ENCODE measurements at regions not wholly inside any gene's neighbourhood (a gene's known extent, or its start where the extent isn't known, plus 50 kb on each side); places are given as distances from the start of the nearest gene placed in this dataset.

GRCh38 chr6:138582573-138582972 lies 83.3 kb upstream of the NHSL1 start:
- Histone ChIP-seq H3K4me3 (ENCODE audit: low read depth, low read length) (no peak overlapping the region), H3K9me3 (no peaks in the 10 kb centered on the region), H3K27me3 (replicated peaks; ENCODE audit: control insufficient read depth, insufficient read depth, low read length) (no peaks in the 10 kb centered on the region), H3K36me3 (ENCODE audit: control insufficient read depth, insufficient read depth, low read length) (no peaks in the 10 kb centered on the region), H3K4me1 (0 out of 2 replicates have a peak, but pooled peaks cover 7% of the 10 kb centered on the region)
- Mint-ChIP-seq H3K4me1 (ENCODE audit: low read depth, unreplicated experiment) (peaks cover 9% of the 10 kb centered on the region), H3K9me3 (ENCODE audit: unreplicated experiment) (no peaks in the 10 kb centered on the region), H3K27me3 (ENCODE audit: insufficient read depth, unreplicated experiment) (no peaks in the 10 kb centered on the region), H3K27ac (ENCODE audit: unreplicated experiment) (no peak overlapping the region), H3K36me3 (ENCODE audit: insufficient read depth, unreplicated experiment) (no peaks in the 10 kb centered on the region), H3K4me3 (ENCODE audit: unreplicated experiment) (no peak overlapping the region)
- CTCF ChIA-PET: no interaction called here
- no peak for TF ChIP-seq CTCF (IDR thresholded peaks at IDR 0.05; ENCODE audit: insufficient read depth in 1 of 2, low read depth in 1 of 2, low read length in 1 of 2, severe bottlenecking in 1 of 2, unreplicated experiment in 1 of 2)
- POLR2A ChIA-PET: no interaction called here
- DNase-seq: no peak
- intact Hi-C loops (cut with micrococcal nuclease; ENCODE audit: unreplicated experiment): no loop called here
- no TSS peak for BruUV-seq (replicated peaks)

GRCh38 chr6:138586638-138587037 lies 87.3 kb upstream of the NHSL1 start:
- Mint-ChIP-seq H3K4me3 (ENCODE audit: unreplicated experiment) (no peak overlapping the region), H3K9me3 (ENCODE audit: unreplicated experiment) (no peaks in the 10 kb centered on the region), H3K27me3 (ENCODE audit: insufficient read depth, unreplicated experiment) (no peaks in the 10 kb centered on the region), H3K36me3 (ENCODE audit: insufficient read depth, unreplicated experiment) (no peaks in the 10 kb centered on the region), H3K4me1 (ENCODE audit: low read depth, unreplicated experiment) (peaks cover 23% of the 10 kb centered on the region), H3K27ac (ENCODE audit: unreplicated experiment) (no peak overlapping the region)
- TF ChIP-seq CTCF (IDR thresholded peaks at IDR 0.05; ENCODE audit: insufficient read depth in 1 of 2, low read depth in 1 of 2, low read length in 1 of 2, severe bottlenecking in 1 of 2, unreplicated experiment in 1 of 2): no peak
- intact Hi-C loops (cut with micrococcal nuclease; ENCODE audit: unreplicated experiment): loop anchor here (5.0 kb wide), 1 partner anchor 49 kb away; no protein-coding TSS in a partner anchor
- no peak for DNase-seq
- POLR2A ChIA-PET: no interaction called here
- H3K4me3 ChIP-seq (ENCODE audit: low read depth, low read length): no peak overlapping the region
- no peaks in the 10 kb centered on the region for H3K27me3 ChIP-seq (replicated peaks; ENCODE audit: control insufficient read depth, insufficient read depth, low read length)
- H3K36me3 ChIP-seq (ENCODE audit: control insufficient read depth, insufficient read depth, low read length): no peaks in the 10 kb centered on the region
- H3K9me3 ChIP-seq: no peaks in the 10 kb centered on the region
- CTCF ChIA-PET: no interaction called here
- 0 out of 2 replicates have a peak, but pooled peaks cover 7% of the 10 kb centered on the region for H3K4me1 ChIP-seq
- no TSS peak for BruUV-seq (replicated peaks)

GRCh38 chr6:138588805-138589434 lies 89.6 kb upstream of the NHSL1 start:
- no peaks in the 10 kb centered on the region for H3K36me3 ChIP-seq (ENCODE audit: control insufficient read depth, insufficient read depth, low read length)
- ChIA-PET CTCF (no interaction called here), POLR2A (no interaction called here)
- peak; percentile 90 to 91 for TF ChIP-seq CTCF (IDR thresholded peaks at IDR 0.05; ENCODE audit: insufficient read depth in 1 of 2, low read depth in 1 of 2, low read length in 1 of 2, severe bottlenecking in 1 of 2, unreplicated experiment in 1 of 2)
- Mint-ChIP-seq H3K4me1 (ENCODE audit: low read depth, unreplicated experiment) (peaks cover 33% of the 10 kb centered on the region), H3K27ac (ENCODE audit: unreplicated experiment) (peak overlapping the region; percentile 37), H3K36me3 (ENCODE audit: insufficient read depth, unreplicated experiment) (no peaks in the 10 kb centered on the region), H3K4me3 (ENCODE audit: unreplicated experiment) (no peak overlapping the region), H3K27me3 (ENCODE audit: insufficient read depth, unreplicated experiment) (no peaks in the 10 kb centered on the region), H3K9me3 (ENCODE audit: unreplicated experiment) (no peaks in the 10 kb centered on the region)
- BruUV-seq (replicated peaks): no TSS peak
- no peak overlapping the region for H3K4me3 ChIP-seq (ENCODE audit: low read depth, low read length)
- intact Hi-C loops (cut with micrococcal nuclease; ENCODE audit: unreplicated experiment): loop anchor here (1.0 to 5.0 kb wide), 3 partner anchors 52 to 177 kb away; no protein-coding TSS in a partner anchor
- H3K9me3 ChIP-seq: no peaks in the 10 kb centered on the region
- DNase-seq: peak; percentile 58 to 69
- peaks cover 18% of the 10 kb centered on the region; the same call in 1 of the 2 replicates for H3K4me1 ChIP-seq
- no peaks in the 10 kb centered on the region for H3K27me3 ChIP-seq (replicated peaks; ENCODE audit: control insufficient read depth, insufficient read depth, low read length)

Measured in Caco-2 (cell line).